Sigmoid colon (tissue), 3 donors: ENCODE measurements at regions not wholly inside any gene's neighbourhood (a gene's known extent, or its start where the extent isn't known, plus 50 kb on each side); places are given as distances from the start of the nearest gene placed in this dataset.

ENCODE experiments used
- POLR2A ChIP-seq, 2 donors: fragments of 450-650 bp; IDR thresholded peaks; one replicate each; pipeline ENCODE4 v1.6.1; 2016; ENCODE audit warnings: antibody characterized with exemption in 2 of 2, mild to moderate bottlenecking in 2 of 2, moderate library complexity in 2 of 2
- TF ChIP-seq, protein P1 (sequence below), 4 experiments: fragments of 450-650 bp in 3 of 4; fragments of 200-600 bp in 1 of 4; IDR thresholded peaks; one replicate each; pipeline ENCODE4 v1.5.1; 2016 to 2019; ENCODE audit warnings: antibody characterized with exemption in 4 of 4, mild to moderate bottlenecking in 3 of 4, moderate library complexity in 2 of 4

DNA sequence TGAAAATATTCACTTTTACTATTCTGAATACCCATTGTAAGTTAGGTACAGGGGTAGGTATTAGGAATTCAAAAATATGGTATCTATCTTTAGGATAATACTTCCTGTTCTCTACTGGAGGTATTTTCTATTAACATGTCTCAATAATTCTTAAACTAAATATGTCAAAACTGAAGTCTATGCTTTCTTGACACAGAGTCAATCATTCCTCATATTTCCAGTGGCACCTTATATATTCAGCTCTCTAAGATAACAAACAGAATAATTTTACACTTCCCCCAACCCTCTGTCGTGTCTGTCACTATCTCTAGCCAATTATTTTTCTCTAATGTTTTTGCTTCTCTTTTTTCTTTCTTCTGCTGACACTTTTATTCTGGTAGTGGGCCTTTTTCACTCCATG is 138.9 kb downstream of the TMEM26 start:
- TF ChIP-seq, protein P1, sequence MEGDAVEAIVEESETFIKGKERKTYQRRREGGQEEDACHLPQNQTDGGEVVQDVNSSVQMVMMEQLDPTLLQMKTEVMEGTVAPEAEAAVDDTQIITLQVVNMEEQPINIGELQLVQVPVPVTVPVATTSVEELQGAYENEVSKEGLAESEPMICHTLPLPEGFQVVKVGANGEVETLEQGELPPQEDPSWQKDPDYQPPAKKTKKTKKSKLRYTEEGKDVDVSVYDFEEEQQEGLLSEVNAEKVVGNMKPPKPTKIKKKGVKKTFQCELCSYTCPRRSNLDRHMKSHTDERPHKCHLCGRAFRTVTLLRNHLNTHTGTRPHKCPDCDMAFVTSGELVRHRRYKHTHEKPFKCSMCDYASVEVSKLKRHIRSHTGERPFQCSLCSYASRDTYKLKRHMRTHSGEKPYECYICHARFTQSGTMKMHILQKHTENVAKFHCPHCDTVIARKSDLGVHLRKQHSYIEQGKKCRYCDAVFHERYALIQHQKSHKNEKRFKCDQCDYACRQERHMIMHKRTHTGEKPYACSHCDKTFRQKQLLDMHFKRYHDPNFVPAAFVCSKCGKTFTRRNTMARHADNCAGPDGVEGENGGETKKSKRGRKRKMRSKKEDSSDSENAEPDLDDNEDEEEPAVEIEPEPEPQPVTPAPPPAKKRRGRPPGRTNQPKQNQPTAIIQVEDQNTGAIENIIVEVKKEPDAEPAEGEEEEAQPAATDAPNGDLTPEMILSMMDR (IDR thresholded peaks at IDR 0.05), result no peak
- TF ChIP-seq POLR2A (IDR thresholded peaks at IDR 0.05), result no peak
